NCI-H1694 (cell line): ENCODE measurements at regions not wholly inside any gene's neighbourhood (a gene's known extent, or its start where the extent isn't known, plus 50 kb on each side); places are given as distances from the start of the nearest gene placed in this dataset.

ENCODE experiments used
- DNase-seq: peaks from one replicate; lab custom pipeline; 2025; lab: John Stamatoyannopoulos, UW

DNA sequence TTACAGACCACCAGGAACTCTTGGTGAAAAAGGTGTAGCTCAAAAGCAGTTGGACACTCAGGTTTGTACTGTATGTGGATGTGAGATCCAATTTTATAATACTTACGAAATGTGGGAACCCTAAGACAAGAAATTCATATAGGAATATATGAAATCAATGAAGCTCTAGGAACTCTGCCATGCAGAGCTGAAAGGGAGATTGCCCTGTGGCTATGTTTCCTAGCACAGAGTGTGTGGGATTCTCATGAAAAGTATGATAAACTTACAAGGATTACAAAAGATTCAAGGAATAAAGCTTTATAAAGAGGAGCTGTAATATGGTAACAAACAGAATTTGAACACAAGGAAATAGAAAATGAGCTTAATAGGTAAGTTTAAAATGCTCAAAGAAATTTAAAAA lies 205.7 kb upstream of the FAM83B start:
- no peak for DNase-seq

DNA sequence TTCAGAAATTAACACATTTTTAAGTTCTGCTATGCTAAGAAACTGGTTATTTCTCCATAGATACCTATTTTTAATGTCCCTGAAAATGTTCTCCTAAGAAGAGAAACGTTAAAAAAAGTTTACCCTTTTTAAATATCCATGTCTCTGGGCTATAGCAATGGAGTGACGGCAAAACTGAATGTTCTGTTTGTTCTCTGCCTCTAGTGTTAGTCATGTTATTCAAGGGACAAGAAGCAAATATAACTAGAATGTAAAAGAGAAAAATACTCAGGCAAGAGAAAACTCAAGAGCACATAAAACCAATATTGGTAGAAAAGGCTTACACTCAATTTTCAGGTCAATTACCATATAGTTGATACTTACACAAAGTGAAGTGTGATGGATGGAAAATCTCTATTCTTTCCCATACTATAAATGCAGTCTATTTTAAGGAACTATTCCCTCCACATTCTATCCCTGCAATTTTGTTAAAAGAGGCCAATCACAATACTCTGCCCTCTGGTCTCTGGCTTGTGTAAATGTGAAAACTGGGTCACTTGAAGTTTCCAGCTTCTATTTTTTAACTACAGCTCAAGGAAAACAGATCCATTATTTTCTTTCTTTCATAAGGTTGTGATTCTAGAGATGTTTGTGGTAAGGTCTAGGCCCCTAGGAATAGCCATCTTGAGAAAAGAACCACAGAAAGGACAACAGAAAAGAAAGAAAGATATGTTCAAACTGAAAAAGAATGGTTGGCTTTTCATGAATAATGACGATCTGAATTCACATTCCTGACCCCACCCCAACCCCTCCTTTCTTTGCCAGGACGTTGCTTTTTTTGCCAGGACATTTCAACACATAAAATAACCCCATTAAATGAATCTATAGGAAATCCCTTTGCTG lies 200.3 kb upstream of the FAM83B start:
- DNase-seq, result no peak

- no peak for DNase-seq
Observed at GRCh38 chr6:54646951-54647664, 199.5 kb upstream of the FAM83B start.

DNA sequence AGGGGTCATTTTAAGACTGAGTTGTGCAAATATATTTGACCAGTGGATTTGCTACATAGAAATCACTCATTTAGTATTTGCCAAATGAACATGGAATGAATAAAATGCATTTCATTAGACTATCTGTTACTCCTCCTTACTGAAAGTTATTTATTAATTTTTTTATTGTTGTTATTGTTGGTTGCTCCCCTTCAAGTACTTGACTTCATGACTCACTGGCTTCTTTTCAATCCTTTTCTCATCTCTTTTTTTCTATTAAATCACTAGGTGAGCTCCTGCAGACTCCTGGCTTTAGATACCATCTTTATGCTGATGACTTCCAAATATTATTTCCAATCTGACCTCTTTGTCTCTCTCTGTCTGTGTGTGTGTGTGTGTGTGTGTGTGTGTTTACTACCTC lies 192.2 kb upstream of the FAM83B start:
- DNase-seq, result no peak

DNA sequence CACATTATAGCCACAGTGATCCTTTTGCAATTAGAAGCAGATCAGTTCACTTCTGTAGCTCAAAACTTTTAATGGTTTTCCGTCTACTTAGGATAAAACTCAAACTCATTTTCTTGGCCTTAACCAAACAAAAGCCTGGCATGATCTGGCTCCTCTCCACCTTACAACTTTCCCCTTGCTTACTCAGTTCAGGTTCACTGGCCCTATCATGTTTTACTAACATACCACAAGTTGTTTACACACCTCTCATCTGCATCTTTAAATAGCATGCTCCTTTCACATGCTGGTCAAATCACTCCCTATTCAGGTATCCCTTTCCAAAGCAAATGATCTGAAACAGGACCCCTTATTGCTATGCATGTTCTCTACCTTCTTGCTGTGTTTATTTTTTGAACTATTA lies 191.4 kb upstream of the FAM83B start:
- no peak for DNase-seq

GRCh38 chr6:54665278-54665677 lies 181.3 kb upstream of the FAM83B start:
- no peak for DNase-seq

- DNase-seq, result no peak
Observed at GRCh38 chr6:54680531-54680930, 166.0 kb upstream of the FAM83B start.

DNA sequence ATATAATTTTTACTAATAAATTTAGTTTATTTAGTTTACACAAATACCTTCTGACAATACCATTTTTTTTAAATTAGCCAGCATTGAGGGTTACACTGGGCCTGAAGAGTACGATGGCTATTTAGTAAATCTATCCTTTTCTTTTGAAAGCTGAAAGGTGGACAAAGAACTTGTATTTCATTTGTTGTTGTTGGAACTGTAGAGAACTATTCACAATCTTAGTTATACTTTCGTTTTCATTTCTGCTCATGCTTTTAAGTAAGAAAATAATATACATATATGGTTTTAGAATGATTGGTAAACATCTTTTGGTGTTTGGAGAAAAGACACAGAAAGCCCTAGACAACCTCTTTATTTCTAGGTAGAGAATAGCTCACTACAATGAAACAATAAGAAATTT lies 165.3 kb upstream of the FAM83B start:
- no peak for DNase-seq

- DNase-seq, result no peak
Observed at GRCh38 chr6:54681987-54682386, 164.6 kb upstream of the FAM83B start.

DNA sequence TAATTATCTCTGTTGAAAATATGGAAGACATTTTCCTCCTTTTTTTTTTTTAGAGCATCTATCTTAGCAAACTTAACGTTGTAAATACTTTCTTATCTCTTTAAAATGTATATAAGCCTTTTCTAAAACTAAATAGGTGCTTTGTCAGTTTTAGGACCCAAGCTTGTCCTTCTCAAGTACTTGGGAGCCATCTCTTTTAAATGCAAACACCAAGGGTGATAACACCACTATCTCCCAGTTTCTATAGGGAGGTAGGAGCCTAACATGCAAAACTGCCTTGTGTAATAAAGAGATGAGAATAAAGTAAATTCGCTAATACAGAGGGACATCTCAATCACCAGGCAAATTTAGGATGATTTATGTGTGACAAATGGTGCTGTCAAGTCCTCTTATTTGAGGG lies 157.0 kb upstream of the FAM83B start:
- no peak for DNase-seq

DNA sequence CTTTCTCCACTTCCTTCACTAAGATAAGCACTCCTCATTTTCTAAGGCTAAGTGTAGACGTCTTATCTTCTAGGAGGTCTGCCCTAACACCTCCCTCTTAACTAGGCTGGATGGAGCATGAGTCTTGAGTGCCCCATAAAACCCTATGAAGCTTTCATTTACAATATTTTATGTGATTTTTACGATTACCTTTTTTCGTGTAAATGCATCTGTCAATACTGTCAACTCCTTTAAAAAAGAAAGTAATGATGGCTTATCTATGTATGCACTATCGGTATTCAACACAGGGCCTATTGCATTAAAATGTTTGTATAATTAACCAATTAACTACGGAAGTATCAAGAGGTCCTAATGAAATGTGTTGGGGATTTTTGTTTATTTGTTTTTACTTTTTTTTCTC lies 156.0 kb upstream of the FAM83B start:
- DNase-seq, result no peak

DNA sequence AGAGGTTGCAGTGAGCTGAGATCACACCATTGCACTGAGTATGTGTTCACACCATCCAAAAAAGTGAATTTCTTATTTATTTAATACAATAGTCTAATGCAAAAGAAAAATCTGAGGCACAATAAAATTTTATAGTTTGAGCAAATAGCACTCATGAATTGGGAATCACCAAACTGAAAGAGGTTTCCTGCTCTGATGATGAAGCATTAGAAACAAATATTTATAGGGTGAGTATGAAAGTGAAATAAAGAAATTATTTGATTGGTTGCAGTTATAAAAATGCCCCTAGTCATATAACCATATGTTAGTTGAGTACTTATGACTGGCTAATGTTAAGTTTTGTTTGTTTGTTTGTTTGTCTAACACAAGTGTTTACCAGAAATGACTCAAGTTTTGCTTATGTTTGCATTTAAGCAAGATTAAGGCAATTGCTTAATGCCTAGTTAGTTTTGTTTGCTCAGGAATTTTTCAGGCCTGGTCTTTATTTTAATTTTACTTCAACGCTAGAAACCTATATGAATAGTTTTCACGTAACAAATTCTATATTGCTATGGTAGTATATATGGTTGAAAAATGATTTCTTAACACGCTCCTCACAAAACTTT lies 151.5 kb upstream of the FAM83B start:
- no peak for DNase-seq

GRCh38 chr6:54695815-54696214 lies 150.8 kb upstream of the FAM83B start:
- DNase-seq, result no peak

- DNase-seq, result peak; percentile 15
Observed at GRCh38 chr6:54697424-54697823, 149.1 kb upstream of the FAM83B start.

DNA sequence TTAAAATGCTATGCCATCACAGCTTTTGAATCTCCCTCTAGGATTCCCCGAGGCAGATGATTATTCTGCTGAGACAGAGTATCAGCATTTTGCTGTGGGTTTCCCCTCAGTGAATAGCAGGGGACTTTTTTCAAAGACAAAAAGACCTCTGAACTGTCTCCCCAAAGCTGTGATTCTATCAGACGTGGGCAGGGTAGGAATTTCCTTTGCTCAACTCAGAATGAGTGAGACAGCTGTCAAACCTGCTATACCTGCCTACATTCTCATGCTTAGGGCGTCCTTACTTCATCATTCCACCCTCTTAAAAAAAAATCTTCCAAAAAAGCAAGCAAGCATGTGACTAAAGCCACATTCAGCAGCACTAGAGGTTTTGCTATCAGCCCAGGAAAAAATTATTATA lies 147.6 kb upstream of the FAM83B start:
- DNase-seq, result no peak

- DNase-seq, result no peak
Observed at GRCh38 chr6:54700158-54700557, 146.4 kb upstream of the FAM83B start.

DNA sequence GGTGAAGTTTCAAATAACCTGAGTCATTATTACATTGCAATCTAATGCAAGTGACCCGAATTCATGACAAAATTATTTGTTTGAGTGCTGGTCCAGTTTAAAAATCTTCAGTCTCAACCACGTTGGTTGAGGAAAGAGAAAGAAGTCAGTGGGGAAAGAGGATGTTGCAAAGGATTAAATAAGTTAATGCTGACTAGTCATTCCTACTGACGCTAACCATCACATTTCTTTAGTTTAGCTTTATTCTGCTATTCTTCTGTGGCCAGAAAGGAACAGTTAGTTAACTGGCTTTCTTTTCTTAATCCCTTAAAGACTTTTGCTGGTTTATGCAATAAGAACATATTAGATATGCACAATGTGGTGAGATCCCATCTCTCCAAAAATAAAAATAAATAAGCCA lies 143.8 kb upstream of the FAM83B start:
- DNase-seq, result no peak

- DNase-seq, result no peak
Observed at GRCh38 chr6:54706391-54706790, 140.2 kb upstream of the FAM83B start.

DNA sequence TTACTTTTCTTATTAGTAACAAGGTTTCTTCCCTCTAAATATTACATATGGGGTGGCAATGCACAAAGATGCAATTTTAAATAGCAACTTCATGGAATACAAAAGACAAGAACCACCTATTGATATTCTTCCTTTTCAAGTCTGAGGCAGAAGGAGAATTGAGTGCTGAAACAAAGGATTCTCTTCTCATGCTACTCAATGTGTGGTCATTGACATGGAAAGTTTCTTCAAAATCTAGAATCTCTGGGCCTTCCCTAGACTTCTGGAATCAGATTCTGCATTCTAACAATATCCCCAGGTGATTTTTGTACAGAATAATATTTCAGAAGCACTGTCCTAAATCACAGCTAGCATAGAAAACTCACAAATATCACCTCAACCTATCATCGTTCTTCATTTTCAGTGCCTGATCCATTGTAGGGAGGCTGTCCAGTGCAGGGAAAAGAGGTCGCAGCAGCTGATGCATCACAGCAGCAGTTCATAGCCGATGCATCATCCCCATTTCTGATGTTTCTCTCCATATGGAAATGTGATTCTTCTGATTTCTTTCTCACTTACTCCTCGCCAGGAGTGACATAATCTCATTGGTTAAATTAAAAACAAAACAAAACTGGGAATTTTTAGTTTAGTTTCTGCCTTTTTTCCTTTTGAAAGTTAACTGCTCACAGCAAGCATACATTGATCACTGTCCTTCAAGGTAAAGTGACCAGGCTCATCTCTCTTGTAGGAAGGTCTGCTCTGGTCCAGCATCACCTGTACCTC lies 139.5 kb upstream of the FAM83B start:
- DNase-seq, result no peak

DNA sequence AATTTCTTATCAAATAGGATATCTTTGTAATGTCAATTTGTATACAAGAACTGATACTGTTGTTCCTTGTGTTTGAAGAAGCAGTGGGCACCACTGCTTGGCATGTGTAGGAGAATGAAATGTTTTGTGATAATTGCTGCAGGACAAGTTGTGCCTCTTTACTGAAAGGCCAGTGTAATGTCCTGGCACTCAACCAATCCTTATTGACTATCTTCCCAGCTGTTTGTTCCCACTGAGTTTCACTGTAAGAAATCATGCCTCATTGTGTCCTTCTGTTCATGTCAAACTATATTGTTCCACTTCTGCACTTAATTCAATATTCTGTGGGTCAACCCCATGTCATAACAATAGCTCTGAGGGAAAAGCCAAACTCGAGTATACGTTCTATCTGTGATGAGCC lies 136.1 kb upstream of the FAM83B start:
- no peak for DNase-seq

DNA sequence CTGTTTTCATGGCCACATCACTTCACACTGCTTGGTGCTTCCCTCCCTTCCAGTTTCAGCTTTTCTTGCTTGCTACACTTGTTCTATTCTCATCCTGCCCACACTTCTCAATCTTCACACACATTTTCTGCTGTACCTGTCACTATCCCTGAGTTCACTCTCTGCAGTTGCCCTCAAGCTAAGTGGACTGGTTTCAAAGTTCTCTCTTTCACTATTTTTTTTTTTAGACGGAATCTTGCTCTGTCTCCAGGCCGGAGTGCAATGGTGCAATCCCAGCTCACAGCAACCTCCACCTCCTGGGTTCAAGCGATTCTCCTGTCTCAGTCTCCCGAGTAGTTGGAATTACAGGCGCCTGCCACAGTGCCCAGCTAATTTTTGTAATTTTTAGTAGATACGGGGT lies 130.6 kb upstream of the FAM83B start:
- no peak for DNase-seq

GRCh38 chr6:54716877-54717276 lies 129.7 kb upstream of the FAM83B start:
- DNase-seq, result peak; percentile 88
